VCaP (cell line): ENCODE measurements at regions not wholly inside any gene's neighbourhood (a gene's known extent, or its start where the extent isn't known, plus 50 kb on each side); places are given as distances from the start of the nearest gene placed in this dataset.

Source experiments
- H3K27ac ChIP-seq: fragments of 450-650 bp; 2 replicates; pipeline ENCODE4 v1.5.1; 2017
- TF ChIP-seq, protein P1 (sequence below): fragments of 450-650 bp; conservative IDR thresholded peaks from 2 replicates; pipeline ENCODE4 v1.5.1; 2017; ENCODE audit warnings: mild to moderate bottlenecking, moderate library complexity

- H3K27ac ChIP-seq, result no peak overlapping the region
- TF ChIP-seq, protein P1, sequence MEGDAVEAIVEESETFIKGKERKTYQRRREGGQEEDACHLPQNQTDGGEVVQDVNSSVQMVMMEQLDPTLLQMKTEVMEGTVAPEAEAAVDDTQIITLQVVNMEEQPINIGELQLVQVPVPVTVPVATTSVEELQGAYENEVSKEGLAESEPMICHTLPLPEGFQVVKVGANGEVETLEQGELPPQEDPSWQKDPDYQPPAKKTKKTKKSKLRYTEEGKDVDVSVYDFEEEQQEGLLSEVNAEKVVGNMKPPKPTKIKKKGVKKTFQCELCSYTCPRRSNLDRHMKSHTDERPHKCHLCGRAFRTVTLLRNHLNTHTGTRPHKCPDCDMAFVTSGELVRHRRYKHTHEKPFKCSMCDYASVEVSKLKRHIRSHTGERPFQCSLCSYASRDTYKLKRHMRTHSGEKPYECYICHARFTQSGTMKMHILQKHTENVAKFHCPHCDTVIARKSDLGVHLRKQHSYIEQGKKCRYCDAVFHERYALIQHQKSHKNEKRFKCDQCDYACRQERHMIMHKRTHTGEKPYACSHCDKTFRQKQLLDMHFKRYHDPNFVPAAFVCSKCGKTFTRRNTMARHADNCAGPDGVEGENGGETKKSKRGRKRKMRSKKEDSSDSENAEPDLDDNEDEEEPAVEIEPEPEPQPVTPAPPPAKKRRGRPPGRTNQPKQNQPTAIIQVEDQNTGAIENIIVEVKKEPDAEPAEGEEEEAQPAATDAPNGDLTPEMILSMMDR, result no peak
Observed at GRCh38 chr10:60570272-60570865, 180.7 kb upstream of the ANK3 start.

DNA sequence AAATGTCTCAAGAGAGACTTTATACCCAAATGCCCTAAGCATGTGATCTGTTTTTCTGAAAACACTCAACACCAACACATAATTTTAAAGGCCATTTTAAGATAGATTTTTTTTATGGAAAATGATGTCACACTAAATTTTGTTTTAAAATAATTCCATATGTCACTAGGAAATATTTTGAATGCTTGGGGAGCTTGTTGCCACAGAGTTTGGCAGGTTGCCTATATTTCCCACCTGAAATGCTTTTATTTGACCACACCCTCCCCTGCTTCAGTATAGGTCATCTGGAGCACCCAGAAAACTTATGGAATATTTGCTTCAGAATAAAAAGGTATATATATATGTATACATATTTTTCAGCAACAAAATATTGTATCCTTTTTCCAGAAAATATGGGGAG, 180.0 kb upstream of the ANK3 start:
- TF ChIP-seq, protein P1, result no peak
- H3K27ac ChIP-seq, result no peak overlapping the region

DNA sequence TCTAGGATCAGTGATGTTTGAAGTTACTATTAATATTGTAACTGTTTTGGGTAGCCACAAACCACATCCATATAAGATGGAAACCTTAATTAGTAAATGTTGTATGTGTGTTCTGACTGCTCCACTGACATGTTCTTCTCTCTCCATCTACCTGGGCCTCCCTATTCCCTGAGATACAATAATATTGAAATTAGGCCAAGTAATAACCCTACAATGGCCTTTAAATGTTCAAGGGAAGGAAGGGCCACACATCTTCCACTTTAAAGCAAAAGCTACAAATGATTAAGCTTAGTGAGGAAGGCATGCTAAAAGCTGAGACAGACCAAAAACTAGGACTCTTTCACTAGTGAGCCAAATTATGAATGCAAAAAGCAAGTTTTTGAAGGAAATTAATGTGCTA, 176.4 kb upstream of the ANK3 start:
- TF ChIP-seq, protein P1, result no peak
- no peak overlapping the region for H3K27ac ChIP-seq

- no peak overlapping the region for H3K27ac ChIP-seq
- TF ChIP-seq, protein P1, result no peak
Observed at GRCh38 chr10:60565492-60565891, 175.8 kb upstream of the ANK3 start.

- no peak overlapping the region for H3K27ac ChIP-seq
Observed at GRCh38 chr10:60564475-60564874, 174.8 kb upstream of the ANK3 start.

GRCh38 chr10:60560451-60560850, 170.8 kb upstream of the ANK3 start:
- no peak overlapping the region for H3K27ac ChIP-seq
- TF ChIP-seq, protein P1, result no peak

More at GRCh38 chr10:60564475-60564874, 174.8 kb upstream of the ANK3 start:
- TF ChIP-seq, protein P1, result no peak

GRCh38 chr10:60555700-60556099, 166.0 kb upstream of the ANK3 start:
- H3K27ac ChIP-seq, result no peak overlapping the region
- TF ChIP-seq, protein P1, result no peak
